A549 (cell line): ENCODE measurements at regions not wholly inside any gene's neighbourhood (a gene's known extent, or its start where the extent isn't known, plus 50 kb on each side); places are given as distances from the start of the nearest gene placed in this dataset.

Experiments used
- CTCF ChIP-seq: fragments of >200 bp; sonication (Bioruptor Twin); formaldehyde crosslinking; IDR thresholded peaks from 3 replicates; pipeline ENCODE4 v1.5.1; 2016
- RFX5 ChIP-seq: fragments of 450-650 bp; IDR thresholded peaks from 2 replicates; pipeline ENCODE4 v1.7.1; 2014; ENCODE audit warnings: antibody characterized with exemption, mild to moderate bottlenecking, moderate library complexity

- TF ChIP-seq CTCF: no peak
- no peak for TF ChIP-seq RFX5
Observed at GRCh38 chr16:80418517-80419355, 122.1 kb upstream of the DYNLRB2 start.
